ENCODE measurements at regions not wholly inside any gene's neighbourhood (a gene's known extent, or its start where the extent isn't known, plus 50 kb on each side); places are given as distances from the start of the nearest gene placed in this dataset.

DNA sequence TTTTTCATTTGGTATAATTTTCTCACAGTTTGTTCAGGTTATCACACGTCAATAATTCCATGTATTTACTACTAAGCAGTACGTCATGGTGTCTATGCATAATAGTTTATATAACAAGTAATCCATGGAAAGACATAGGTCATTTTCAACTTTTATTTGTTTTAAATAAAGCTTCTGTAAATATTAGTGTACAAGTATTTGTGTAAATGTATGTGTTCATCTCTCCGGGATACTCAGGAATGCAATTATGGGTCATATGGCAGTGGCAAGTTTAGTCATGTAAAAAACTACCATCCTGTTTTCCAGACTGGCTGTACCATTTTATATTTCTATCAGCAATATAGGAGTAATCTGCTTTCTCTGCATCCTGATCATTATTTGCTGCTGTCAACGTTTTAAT lies 231.1 kb upstream of the ZNF804A start:
- TF ChIP-seq EZH2phosphoT487 (IDR thresholded peaks at IDR 0.05; ENCODE audit: insufficient read depth, low read depth) (no peak), EZH2 (IDR thresholded peaks at IDR 0.05; ENCODE audit: insufficient read depth, poor library complexity, severe bottlenecking) (no peak)

Measured in GM23248 (cell line).